Neural cell (in vitro differentiated cells): ENCODE measurements at regions not wholly inside any gene's neighbourhood (a gene's known extent, or its start where the extent isn't known, plus 50 kb on each side); places are given as distances from the start of the nearest gene placed in this dataset.

Experiments
- H2AFZ ChIP-seq: fragments of 200-600, 300-800 bp; sonication (generic), shearing (Covaris generic); 2 replicates; pipeline ENCODE4 v1.6.0; 2014; ENCODE audit warnings: low read depth, mild to moderate bottlenecking, antibody characterized with exemption, low read length, moderate library complexity
- H3F3A ChIP-seq: fragments of 200-600 bp; shearing (Covaris generic); 2 replicates; pipeline ENCODE4 v1.6.1; 2016; ENCODE audit warnings: mild to moderate bottlenecking, moderate library complexity, mixed read lengths, antibody characterized with exemption, low read length; ENCODE audit not compliant: insufficient read depth, poor library complexity, severe bottlenecking
- H3K27ac ChIP-seq: fragments of 200-600, 300-800 bp; sonication (generic), shearing (Covaris generic); 2 replicates; pipeline ENCODE4 v1.5.1; 2014; ENCODE audit warnings: mild to moderate bottlenecking, low read length, moderate library complexity
- H3K27me3 ChIP-seq: fragments of 300-800, 200-600 bp; sonication (generic), shearing (Covaris generic); 2 replicates; pipeline ENCODE4 v1.6.0; 2014; ENCODE audit warnings: mild to moderate bottlenecking, low read depth, low read length, moderate library complexity; ENCODE audit not compliant: insufficient read depth
- H3K36me3 ChIP-seq: fragments of 300-800, 200-600 bp; sonication (generic), shearing (Covaris generic); 2 replicates; pipeline ENCODE4 v1.5.1; 2014; ENCODE audit warnings: mild to moderate bottlenecking, antibody characterized with exemption, low read length, moderate library complexity; ENCODE audit not compliant: insufficient read depth
- H3K4me2 ChIP-seq: fragments of 300-800, 200-600 bp; sonication (generic), shearing (Covaris generic); 2 replicates; pipeline ENCODE4 v1.6.0; 2014; ENCODE audit warnings: mild to moderate bottlenecking, low read length
- H3K4me3 ChIP-seq: fragments of 300-800, 200-600 bp; sonication (generic), shearing (Covaris generic); 2 replicates; pipeline ENCODE4 v1.5.1; 2014; ENCODE audit warnings: mild to moderate bottlenecking, low read length, moderate library complexity
- H3K79me2 ChIP-seq: fragments of 200-600 bp; shearing (Covaris generic); replicated peaks from 2 replicates; pipeline ENCODE4 v1.6.0; 2014; ENCODE audit warnings: mild to moderate bottlenecking, low read length, moderate library complexity; ENCODE audit not compliant: insufficient read depth
- H3K9ac ChIP-seq: fragments of 300-800, 200-600 bp; sonication (generic), shearing (Covaris generic); 2 replicates; pipeline ENCODE4 v1.6.1; 2016; ENCODE audit warnings: mild to moderate bottlenecking, low read length, mixed read lengths
- H3K9me2 ChIP-seq: fragments of 200-600 bp; shearing (Covaris generic); 2 replicates; pipeline ENCODE4 v1.6.1; 2016; ENCODE audit warnings: mild to moderate bottlenecking, low read length, mixed read lengths; ENCODE audit not compliant: insufficient read depth
- H3K9me3 ChIP-seq: fragments of 200-600, 300-800 bp; sonication (generic), shearing (Covaris generic); 2 replicates; pipeline ENCODE4 v1.6.1; 2016; ENCODE audit warnings: mild to moderate bottlenecking, mixed run types, low read length, moderate library complexity, mixed read lengths
- H4K20me1 ChIP-seq: fragments of 200-600 bp; shearing (Covaris generic); 2 replicates; pipeline ENCODE4 v1.6.1; 2016; ENCODE audit warnings: mild to moderate bottlenecking, mixed run types; ENCODE audit not compliant: insufficient read depth
- EP300 ChIP-seq: fragments of 450-650 bp; conservative IDR thresholded peaks from 2 replicates; pipeline ENCODE4 v1.6.1; 2014; ENCODE audit warnings: antibody characterized with exemption, mild to moderate bottlenecking, moderate library complexity; ENCODE audit not compliant: poor library complexity, severe bottlenecking
- EZH2 ChIP-seq: fragments of 200-600, 300-800 bp; shearing (Covaris generic), sonication (generic); IDR thresholded peaks from 2 replicates; pipeline ENCODE4 v1.6.1; 2014; ENCODE audit warnings: antibody characterized with exemption, low read length, borderline replicate concordance, mild to moderate bottlenecking; ENCODE audit not compliant: insufficient read depth, poor library complexity, severe bottlenecking
- MXI1 ChIP-seq: fragments of 450-650 bp; conservative IDR thresholded peaks from 2 replicates; pipeline ENCODE4 v1.6.1; 2014; ENCODE audit warnings: antibody characterized with exemption, mild to moderate bottlenecking; ENCODE audit not compliant: poor library complexity, severe bottlenecking
- POLR2AphosphoS5 ChIP-seq: IDR thresholded peaks from 2 replicates; pipeline ENCODE4 v1.6.1; 2012
- RAD21 ChIP-seq: fragments of 450-650 bp; conservative IDR thresholded peaks from 2 replicates; pipeline ENCODE4 v1.6.1; 2014; ENCODE audit warnings: antibody characterized with exemption, mild to moderate bottlenecking, moderate library complexity
- REST ChIP-seq: IDR thresholded peaks from 2 replicates; pipeline ENCODE4 v1.6.1; 2012; ENCODE audit warnings: borderline replicate concordance
- SMC3 ChIP-seq: fragments of 450-650 bp; conservative IDR thresholded peaks from 2 replicates; pipeline ENCODE4 v1.6.1; 2014; ENCODE audit warnings: antibody characterized with exemption, mild to moderate bottlenecking, moderate library complexity; ENCODE audit not compliant: poor library complexity
- TAF1 ChIP-seq: IDR thresholded peaks from 2 replicates; pipeline ENCODE4 v1.6.1; 2012; ENCODE audit warnings: low read depth
- TF ChIP-seq, protein P1 (sequence below): fragments of 450-650 bp; IDR thresholded peaks from 2 replicates; pipeline ENCODE4 v1.5.1; 2014; ENCODE audit warnings: antibody characterized with exemption, mild to moderate bottlenecking, moderate library complexity; ENCODE audit not compliant: poor library complexity, severe bottlenecking

- H3K4me3 ChIP-seq: no peak overlapping the region
- H2AFZ ChIP-seq: no peak overlapping the region
- H4K20me1 ChIP-seq: no peaks in the 10 kb centered on the region
- H3K4me2 ChIP-seq: no peak overlapping the region
- no peak overlapping the region for H3K27ac ChIP-seq
- no peaks in the 10 kb centered on the region for H3K9me3 ChIP-seq
- no peaks in the 10 kb centered on the region for H3K9me2 ChIP-seq
- H3K27me3 ChIP-seq: no peaks in the 10 kb centered on the region
- no peaks in the 10 kb centered on the region for H3F3A ChIP-seq
- TF ChIP-seq REST: no peak
- TF ChIP-seq MXI1: no peak
- TF ChIP-seq SMC3: no peak
- no peak for TF ChIP-seq TAF1
- no peak for TF ChIP-seq RAD21
- TF ChIP-seq EP300: no peak
- TF ChIP-seq, protein P1, sequence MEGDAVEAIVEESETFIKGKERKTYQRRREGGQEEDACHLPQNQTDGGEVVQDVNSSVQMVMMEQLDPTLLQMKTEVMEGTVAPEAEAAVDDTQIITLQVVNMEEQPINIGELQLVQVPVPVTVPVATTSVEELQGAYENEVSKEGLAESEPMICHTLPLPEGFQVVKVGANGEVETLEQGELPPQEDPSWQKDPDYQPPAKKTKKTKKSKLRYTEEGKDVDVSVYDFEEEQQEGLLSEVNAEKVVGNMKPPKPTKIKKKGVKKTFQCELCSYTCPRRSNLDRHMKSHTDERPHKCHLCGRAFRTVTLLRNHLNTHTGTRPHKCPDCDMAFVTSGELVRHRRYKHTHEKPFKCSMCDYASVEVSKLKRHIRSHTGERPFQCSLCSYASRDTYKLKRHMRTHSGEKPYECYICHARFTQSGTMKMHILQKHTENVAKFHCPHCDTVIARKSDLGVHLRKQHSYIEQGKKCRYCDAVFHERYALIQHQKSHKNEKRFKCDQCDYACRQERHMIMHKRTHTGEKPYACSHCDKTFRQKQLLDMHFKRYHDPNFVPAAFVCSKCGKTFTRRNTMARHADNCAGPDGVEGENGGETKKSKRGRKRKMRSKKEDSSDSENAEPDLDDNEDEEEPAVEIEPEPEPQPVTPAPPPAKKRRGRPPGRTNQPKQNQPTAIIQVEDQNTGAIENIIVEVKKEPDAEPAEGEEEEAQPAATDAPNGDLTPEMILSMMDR: no peak
- no peak for TF ChIP-seq EZH2
- TF ChIP-seq POLR2AphosphoS5: no peak
- H3K36me3 ChIP-seq: no peaks in the 10 kb centered on the region
- H3K79me2 ChIP-seq: no peaks in the 10 kb centered on the region
- H3K9ac ChIP-seq: no peak overlapping the region
Measured at GRCh38 chr14:65344011-65344410, 68.5 kb upstream of the FUT8 start.

- TF ChIP-seq, protein P1: no peak
- no peaks in the 10 kb centered on the region for H3K9me3 ChIP-seq
- no peaks in the 10 kb centered on the region for H3K27me3 ChIP-seq
- no peak overlapping the region for H3K4me2 ChIP-seq
- H3K4me3 ChIP-seq: no peak overlapping the region
- no peaks in the 10 kb centered on the region for H3F3A ChIP-seq
- no peaks in the 10 kb centered on the region for H4K20me1 ChIP-seq
- no peaks in the 10 kb centered on the region for H3K79me2 ChIP-seq
- H3K36me3 ChIP-seq: no peaks in the 10 kb centered on the region
- no peak overlapping the region for H2AFZ ChIP-seq
- no peaks in the 10 kb centered on the region for H3K9me2 ChIP-seq
- H3K9ac ChIP-seq: no peak overlapping the region
- H3K27ac ChIP-seq: no peak overlapping the region
Measured at GRCh38 chr14:65345266-65345665, 67.3 kb upstream of the FUT8 start.
